ENCODE measurements at regions not wholly inside any gene's neighbourhood (a gene's known extent, or its start where the extent isn't known, plus 50 kb on each side); places are given as distances from the start of the nearest gene placed in this dataset.
"Not testable (repeated sequence)": the region's sequence is repeated elsewhere in the genome, so short reads cannot be mapped to it uniquely, and the experiment has no call there.

DNA sequence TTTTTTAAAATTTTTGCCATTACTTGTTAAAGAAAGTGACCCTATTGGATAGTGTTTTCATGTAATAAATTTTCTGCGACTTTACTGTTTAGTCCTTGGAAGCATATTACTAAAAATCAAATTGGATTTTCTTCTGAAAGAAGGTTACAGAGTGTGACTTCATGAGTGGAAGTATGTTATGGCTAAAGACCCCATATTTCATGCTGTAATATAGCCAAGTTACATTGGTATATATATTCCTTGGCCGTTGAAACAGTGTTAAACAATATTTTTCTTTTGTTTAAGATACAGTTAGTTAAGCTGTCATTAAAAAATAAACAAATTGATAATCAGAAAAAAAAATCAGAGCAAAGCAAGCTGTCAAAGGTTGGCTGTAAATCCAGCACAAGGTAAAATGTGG lies 541.7 kb downstream of the TTLL7 start:
- TF ChIP-seq, protein P1, sequence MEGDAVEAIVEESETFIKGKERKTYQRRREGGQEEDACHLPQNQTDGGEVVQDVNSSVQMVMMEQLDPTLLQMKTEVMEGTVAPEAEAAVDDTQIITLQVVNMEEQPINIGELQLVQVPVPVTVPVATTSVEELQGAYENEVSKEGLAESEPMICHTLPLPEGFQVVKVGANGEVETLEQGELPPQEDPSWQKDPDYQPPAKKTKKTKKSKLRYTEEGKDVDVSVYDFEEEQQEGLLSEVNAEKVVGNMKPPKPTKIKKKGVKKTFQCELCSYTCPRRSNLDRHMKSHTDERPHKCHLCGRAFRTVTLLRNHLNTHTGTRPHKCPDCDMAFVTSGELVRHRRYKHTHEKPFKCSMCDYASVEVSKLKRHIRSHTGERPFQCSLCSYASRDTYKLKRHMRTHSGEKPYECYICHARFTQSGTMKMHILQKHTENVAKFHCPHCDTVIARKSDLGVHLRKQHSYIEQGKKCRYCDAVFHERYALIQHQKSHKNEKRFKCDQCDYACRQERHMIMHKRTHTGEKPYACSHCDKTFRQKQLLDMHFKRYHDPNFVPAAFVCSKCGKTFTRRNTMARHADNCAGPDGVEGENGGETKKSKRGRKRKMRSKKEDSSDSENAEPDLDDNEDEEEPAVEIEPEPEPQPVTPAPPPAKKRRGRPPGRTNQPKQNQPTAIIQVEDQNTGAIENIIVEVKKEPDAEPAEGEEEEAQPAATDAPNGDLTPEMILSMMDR (IDR thresholded peaks at IDR 0.05): not testable (repeated sequence)
- TF ChIP-seq POLR2A (IDR thresholded peaks at IDR 0.05): not testable (repeated sequence)

Measured in Peyer's patch (tissue), 4 donors.